ENCODE measurements at regions not wholly inside any gene's neighbourhood (a gene's known extent, or its start where the extent isn't known, plus 50 kb on each side); places are given as distances from the start of the nearest gene placed in this dataset.

- CTCF ChIA-PET = no interaction called here
- Histone ChIP-seq H3K27ac (ENCODE audit: extremely low read depth, low read depth, low read length) (no peak overlapping the region), H3K4me3 (ENCODE audit: low read depth, low read length) (no peak overlapping the region), H3K9me3 (ENCODE audit: control insufficient read depth, insufficient read depth, low read depth, low read length) (no peaks in the 10 kb centered on the region), H3K4me1 (ENCODE audit: control insufficient read depth, insufficient read depth, low read length) (no peaks in the 10 kb centered on the region), H3K36me3 (ENCODE audit: control insufficient read depth in 2 of 2, insufficient read depth in 1 of 2, low read length in 2 of 2) (no peaks in the 10 kb centered on the region)
- TF ChIP-seq KLF8 (tag by site-specific recombination; IDR thresholded peaks at IDR 0.05) (no peak), KLF7 (tag by site-specific recombination; IDR thresholded peaks at IDR 0.05; ENCODE audit: borderline replicate concordance) (no peak), ZNF558 (tag by site-specific recombination; IDR thresholded peaks at IDR 0.05) (no peak), ZNF555 (tag by site-specific recombination; conservative IDR thresholded peaks at IDR 0.05) (no peak), ZNF544 (tag by site-specific recombination; IDR thresholded peaks at IDR 0.05) (no peak), ZNF155 (tag by site-specific recombination; IDR thresholded peaks at IDR 0.05) (no peak), GLIS2 (tag by site-specific recombination; IDR thresholded peaks at IDR 0.05) (no peak), ZSCAN23 (tag by site-specific recombination; IDR thresholded peaks at IDR 0.05) (no peak), ZNF362 (tag by site-specific recombination; IDR thresholded peaks at IDR 0.05) (no peak), ZNF626 (tag by site-specific recombination; IDR thresholded peaks at IDR 0.05) (no peak), ZEB2 (tag by site-specific recombination; IDR thresholded peaks at IDR 0.05) (no peak), KLF9 (tag by site-specific recombination; IDR thresholded peaks at IDR 0.05; ENCODE audit: low read depth) (no peak), ZNF654 (tag by site-specific recombination; IDR thresholded peaks at IDR 0.05; ENCODE audit: low read depth) (no peak), ZBTB7A (tag by site-specific recombination; IDR thresholded peaks at IDR 0.05; ENCODE audit: low read depth) (no peak), ZSCAN18 (tag by site-specific recombination; IDR thresholded peaks at IDR 0.05) (no peak), YY1 (tag by site-specific recombination; IDR thresholded peaks at IDR 0.05) (no peak)
- POLR2A ChIA-PET = no interaction called here
Measured at GRCh38 chr6:11899645-11900044, 112.5 kb upstream of the HIVEP1 start.

GRCh38 chr6:11894212-11894611 lies 115.6 kb upstream of the ADTRP start:
- ChIA-PET CTCF (interaction anchor here (0.6 to 0.7 kb wide), 3 partner anchors 182 to 809 kb away, joined by 3 to 5 read pairs (median 3); no protein-coding TSS in a partner anchor), POLR2A (no interaction called here)
- Histone ChIP-seq H3K4me1 (ENCODE audit: control insufficient read depth, insufficient read depth, low read length) (no peaks in the 10 kb centered on the region), H3K36me3 (ENCODE audit: control insufficient read depth in 2 of 2, insufficient read depth in 1 of 2, low read length in 2 of 2) (no peaks in the 10 kb centered on the region), H3K9me3 (ENCODE audit: control insufficient read depth, insufficient read depth, low read depth, low read length) (no peaks in the 10 kb centered on the region), H3K27ac (ENCODE audit: extremely low read depth, low read depth, low read length) (no peak overlapping the region), H3K4me3 (ENCODE audit: low read depth, low read length) (no peak overlapping the region)
- TF ChIP-seq ZFP37 (tag by site-specific recombination; IDR thresholded peaks at IDR 0.05) = no peak

GRCh38 chr6:11891547-11891946 lies 112.9 kb upstream of the ADTRP start:
- Histone ChIP-seq H3K27ac (ENCODE audit: extremely low read depth, low read depth, low read length) (no peak overlapping the region), H3K4me1 (ENCODE audit: control insufficient read depth, insufficient read depth, low read length) (no peaks in the 10 kb centered on the region), H3K36me3 (ENCODE audit: control insufficient read depth in 2 of 2, insufficient read depth in 1 of 2, low read length in 2 of 2) (no peaks in the 10 kb centered on the region), H3K9me3 (ENCODE audit: control insufficient read depth, insufficient read depth, low read depth, low read length) (no peaks in the 10 kb centered on the region), H3K4me3 (ENCODE audit: low read depth, low read length) (no peak overlapping the region)
- ChIA-PET CTCF (interaction anchor here (0.6 to 0.8 kb wide), 2 partner anchors 16 to 235 kb away, joined by 3 to 5 read pairs; no protein-coding TSS in a partner anchor), POLR2A (no interaction called here)
- TF ChIP-seq SCRT2 (tag by site-specific recombination; IDR thresholded peaks at IDR 0.05) (no peak), ZNF394 (tag by site-specific recombination; IDR thresholded peaks at IDR 0.05; ENCODE audit: borderline replicate concordance) (no peak), ZNF501 (tag by site-specific recombination; IDR thresholded peaks at IDR 0.05) (no peak), ZNF133 (tag by site-specific recombination; IDR thresholded peaks at IDR 0.05) (no peak), ZIC2 (tag by site-specific recombination; IDR thresholded peaks at IDR 0.05) (no peak), ZNF521 (tag by site-specific recombination; IDR thresholded peaks at IDR 0.05) (no peak), ZNF132 (tag by site-specific recombination; IDR thresholded peaks at IDR 0.05; ENCODE audit: borderline replicate concordance) (no peak), ZNF324 (tag by site-specific recombination; IDR thresholded peaks at IDR 0.05) (no peak), ZNF202 (tag by site-specific recombination; IDR thresholded peaks at IDR 0.05; ENCODE audit: borderline replicate concordance) (no peak), PRDM1 (tag by site-specific recombination; IDR thresholded peaks at IDR 0.05) (no peak), ZNF664 (tag by site-specific recombination; IDR thresholded peaks at IDR 0.05) (no peak)
